ENCODE measurements at regions not wholly inside any gene's neighbourhood (a gene's known extent, or its start where the extent isn't known, plus 50 kb on each side); places are given as distances from the start of the nearest gene placed in this dataset.

DNA sequence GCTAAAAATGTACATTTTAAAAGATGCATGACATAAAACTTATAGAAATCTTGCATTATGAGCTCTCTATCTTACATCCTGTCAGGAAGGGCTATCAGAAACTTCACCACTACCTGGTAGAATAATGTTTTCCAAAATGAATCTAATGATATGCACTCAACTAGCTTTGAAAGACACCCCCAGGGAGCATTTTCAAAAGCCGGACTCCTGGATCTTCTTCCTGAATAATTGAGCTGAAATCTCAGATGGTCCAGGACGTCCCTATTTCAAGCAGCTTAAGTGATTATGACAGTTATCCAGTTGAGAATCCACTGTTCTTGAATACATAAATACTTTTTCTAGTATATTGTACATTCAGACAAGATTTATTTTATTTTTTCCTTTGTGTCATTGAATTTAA, 200.6 kb upstream of the MGAT4C start:
- H3K36me3 ChIP-seq (ENCODE audit: low read depth) = no peaks in the 10 kb centered on the region
- in situ Hi-C loops (cut with MboI) = no loop called here
- no peak overlapping the region for H3K9ac ChIP-seq
- H3K9me2 ChIP-seq (ENCODE audit: insufficient read depth) = no peaks in the 10 kb centered on the region
- whole genome bisulfite sequencing, 2 experiments (ENCODE audit: low coverage in 1 of 2, low lambda C conversion rate in 2 of 2, missing lambda C conversion rate in 2 of 2) = 19 to 21% methylated on average over 2 of the region's 2 CpGs
- no peak overlapping the region for H3K4me2 ChIP-seq (ENCODE audit: unreplicated experiment)
- no peak for DNase-seq
- no peak overlapping the region for H3K27ac ChIP-seq
- no peak overlapping the region for H3K4me3 ChIP-seq
- H3K27me3 ChIP-seq (replicated peaks; ENCODE audit: insufficient read depth) = no peaks in the 10 kb centered on the region
- H2AFZ ChIP-seq = no peak overlapping the region
- H3K9me3 ChIP-seq (ENCODE audit: low read depth) = no peaks in the 10 kb centered on the region
- TF ChIP-seq EZH2 (IDR thresholded peaks at IDR 0.05; ENCODE audit: insufficient read depth, poor library complexity, severe bottlenecking) (no peak), EZH2phosphoT487 (IDR thresholded peaks at IDR 0.05; ENCODE audit: insufficient read depth, low read depth) (no peak)
- no peaks in the 10 kb centered on the region for H3K4me1 ChIP-seq (ENCODE audit: insufficient read depth)
- H3K79me2 ChIP-seq (ENCODE audit: insufficient read depth) = no peaks in the 10 kb centered on the region
- no peaks in the 10 kb centered on the region for H4K20me1 ChIP-seq (ENCODE audit: insufficient read depth)
- H3F3A ChIP-seq (ENCODE audit: insufficient read depth) = no peaks in the 10 kb centered on the region

DNA sequence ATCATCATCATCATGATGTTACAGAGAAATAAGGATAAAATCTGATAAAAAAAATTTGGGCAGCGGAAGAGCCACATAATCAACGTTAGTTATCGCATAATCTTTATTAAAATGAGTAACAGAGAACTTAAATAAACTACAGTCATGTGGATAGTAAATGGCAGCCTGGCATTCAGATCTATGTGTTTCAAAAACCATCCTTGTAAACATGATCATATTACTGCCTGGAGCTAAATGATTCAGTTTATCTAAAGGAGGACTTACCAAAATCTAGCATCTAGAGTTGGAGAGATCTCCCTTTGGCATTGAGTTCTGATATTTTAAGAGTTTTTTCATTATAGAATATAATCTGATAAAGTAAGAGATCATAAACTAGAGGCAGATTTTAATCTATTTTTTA, 200.1 kb upstream of the MGAT4C start:
- H3K9me3 ChIP-seq (ENCODE audit: low read depth) = no peaks in the 10 kb centered on the region
- H3K9ac ChIP-seq = no peak overlapping the region
- H3K27me3 ChIP-seq (replicated peaks; ENCODE audit: insufficient read depth) = no peaks in the 10 kb centered on the region
- no peak overlapping the region for H3K27ac ChIP-seq
- H3K79me2 ChIP-seq (ENCODE audit: insufficient read depth) = no peaks in the 10 kb centered on the region
- in situ Hi-C loops (cut with MboI) = no loop called here
- TF ChIP-seq EZH2phosphoT487 (IDR thresholded peaks at IDR 0.05; ENCODE audit: insufficient read depth, low read depth) = no peak
- TF ChIP-seq EZH2 (IDR thresholded peaks at IDR 0.05; ENCODE audit: insufficient read depth, poor library complexity, severe bottlenecking) = no peak
- no peaks in the 10 kb centered on the region for H3K36me3 ChIP-seq (ENCODE audit: low read depth)
- H3K4me1 ChIP-seq (ENCODE audit: insufficient read depth) = no peaks in the 10 kb centered on the region
- no peak overlapping the region for H3K4me3 ChIP-seq
- H3K4me2 ChIP-seq (ENCODE audit: unreplicated experiment) = no peak overlapping the region
- no peak overlapping the region for H2AFZ ChIP-seq
- H3K9me2 ChIP-seq (ENCODE audit: insufficient read depth) = no peaks in the 10 kb centered on the region
- DNase-seq = no peak
- H3F3A ChIP-seq (ENCODE audit: insufficient read depth) = no peaks in the 10 kb centered on the region
- WGBS, 2 experiments (ENCODE audit: low coverage in 1 of 2, low lambda C conversion rate in 2 of 2, missing lambda C conversion rate in 2 of 2) = 49 to 65% methylated on average over 3 of the region's 3 CpGs
- no peaks in the 10 kb centered on the region; the same call in 1 of the 2 replicates for H4K20me1 ChIP-seq (ENCODE audit: insufficient read depth)

DNA sequence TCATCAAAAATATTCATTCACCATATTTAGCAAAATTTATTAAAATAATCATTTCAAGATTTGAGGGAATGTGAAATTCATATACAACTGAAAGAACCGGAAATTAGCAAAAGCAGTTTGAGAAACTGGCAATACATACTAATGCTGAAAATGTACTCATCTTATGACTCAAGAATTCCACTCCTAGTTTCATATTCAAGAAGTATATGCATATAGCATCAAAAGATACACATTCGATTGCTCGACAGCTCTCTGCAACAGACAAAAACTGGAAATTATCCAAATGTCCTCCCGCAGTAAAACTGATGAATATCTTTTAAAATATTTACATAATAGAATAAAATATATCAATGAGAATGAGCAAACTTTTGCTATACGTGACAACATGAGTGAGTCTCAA, 189.2 kb upstream of the MGAT4C start:
- no peak overlapping the region for H3K9ac ChIP-seq
- no peaks in the 10 kb centered on the region for H3K9me2 ChIP-seq (ENCODE audit: insufficient read depth)
- in situ Hi-C loops (cut with MboI) = no loop called here
- no peaks in the 10 kb centered on the region for H3K36me3 ChIP-seq (ENCODE audit: low read depth)
- no peaks in the 10 kb centered on the region for H3K27me3 ChIP-seq (replicated peaks; ENCODE audit: insufficient read depth)
- H4K20me1 ChIP-seq (ENCODE audit: insufficient read depth) = no peaks in the 10 kb centered on the region
- 24 to 27% methylated on average over 5 of the region's 5 CpGs for WGBS, 2 experiments (ENCODE audit: low coverage in 1 of 2, low lambda C conversion rate in 2 of 2, missing lambda C conversion rate in 2 of 2)
- H3K4me1 ChIP-seq (ENCODE audit: insufficient read depth) = no peaks in the 10 kb centered on the region
- no peaks in the 10 kb centered on the region for H3K9me3 ChIP-seq (ENCODE audit: low read depth)
- TF ChIP-seq EZH2 (IDR thresholded peaks at IDR 0.05; ENCODE audit: insufficient read depth, poor library complexity, severe bottlenecking) (no peak), EZH2phosphoT487 (IDR thresholded peaks at IDR 0.05; ENCODE audit: insufficient read depth, low read depth) (no peak)
- no peak overlapping the region for H3K4me2 ChIP-seq (ENCODE audit: unreplicated experiment)
- no peak overlapping the region for H3K4me3 ChIP-seq
- no peaks in the 10 kb centered on the region for H3K79me2 ChIP-seq (ENCODE audit: insufficient read depth)
- H3K27ac ChIP-seq = no peak overlapping the region
- DNase-seq = no peak
- no peaks in the 10 kb centered on the region for H3F3A ChIP-seq (ENCODE audit: insufficient read depth)
- H2AFZ ChIP-seq = no peak overlapping the region

DNA sequence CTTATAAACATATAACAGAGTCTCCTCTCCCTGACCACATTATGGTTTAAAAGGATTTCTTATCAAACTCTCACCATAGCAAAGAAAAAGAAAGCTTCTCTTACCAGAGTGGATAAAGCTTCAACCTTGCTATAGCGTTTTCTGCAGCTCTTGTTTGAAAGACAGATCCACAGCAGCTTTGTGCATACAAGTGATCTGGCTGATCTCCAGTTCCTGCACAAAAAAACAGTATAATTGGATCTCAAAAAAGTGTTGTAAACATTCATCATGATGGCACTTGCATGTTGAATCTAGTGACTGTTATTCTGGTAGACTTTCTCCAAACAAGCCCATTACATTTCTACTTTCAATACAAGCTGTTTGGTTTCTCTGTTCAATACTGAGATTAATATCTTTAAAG, 178.9 kb upstream of the MGAT4C start:
- Histone ChIP-seq H3K4me2 (ENCODE audit: unreplicated experiment) (no peak overlapping the region), H3K4me3 (no peak overlapping the region), H4K20me1 (ENCODE audit: insufficient read depth) (no peaks in the 10 kb centered on the region), H3K9me2 (ENCODE audit: insufficient read depth) (no peaks in the 10 kb centered on the region), H2AFZ (no peak overlapping the region), H3K79me2 (ENCODE audit: insufficient read depth) (no peaks in the 10 kb centered on the region), H3K4me1 (ENCODE audit: insufficient read depth) (no peaks in the 10 kb centered on the region), H3K9ac (no peak overlapping the region), H3F3A (ENCODE audit: insufficient read depth) (no peaks in the 10 kb centered on the region), H3K36me3 (ENCODE audit: low read depth) (no peaks in the 10 kb centered on the region), H3K27me3 (replicated peaks; ENCODE audit: insufficient read depth) (no peaks in the 10 kb centered on the region), H3K9me3 (ENCODE audit: low read depth) (peaks cover 3% of the 10 kb centered on the region), H3K27ac (no peak overlapping the region)
- no peak for DNase-seq
- TF ChIP-seq EZH2 (IDR thresholded peaks at IDR 0.05; ENCODE audit: insufficient read depth, poor library complexity, severe bottlenecking) (no peak), EZH2phosphoT487 (IDR thresholded peaks at IDR 0.05; ENCODE audit: insufficient read depth, low read depth) (no peak)
- 0% methylated on average over 1 of the region's 1 CpG for WGBS, 2 experiments (ENCODE audit: low coverage in 1 of 2, low lambda C conversion rate in 2 of 2, missing lambda C conversion rate in 2 of 2)
- in situ Hi-C loops (cut with MboI) = no loop called here

DNA sequence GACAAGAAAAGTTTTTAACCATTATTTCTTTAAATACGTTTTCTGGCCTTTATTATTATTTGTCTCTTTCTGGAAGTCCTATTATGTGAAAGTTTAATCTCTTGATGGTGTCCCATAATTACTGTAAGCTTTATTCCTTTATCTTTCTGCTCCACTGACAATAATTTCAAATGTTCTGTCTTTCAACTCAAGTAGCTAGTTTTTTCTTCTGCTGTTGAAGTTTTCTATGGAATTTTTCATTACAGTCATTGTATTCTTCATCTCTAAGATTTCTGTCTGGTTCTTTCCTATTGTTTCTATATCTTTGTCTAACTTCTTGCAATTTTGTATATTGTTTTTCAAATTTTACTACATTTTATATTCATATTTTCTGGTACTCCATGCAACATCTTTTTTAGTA, 173.6 kb upstream of the MGAT4C start:
- WGBS, 2 experiments (ENCODE audit: low coverage in 1 of 2, low lambda C conversion rate in 2 of 2, missing lambda C conversion rate in 2 of 2) = 0 to 2% methylated on average over 1 of the region's 1 CpG
- no peaks in the 10 kb centered on the region for H3K9me3 ChIP-seq (ENCODE audit: low read depth)
- no peaks in the 10 kb centered on the region for H3F3A ChIP-seq (ENCODE audit: insufficient read depth)
- no peaks in the 10 kb centered on the region for H3K79me2 ChIP-seq (ENCODE audit: insufficient read depth)
- in situ Hi-C loops (cut with MboI) = no loop called here
- no peak overlapping the region for H3K4me3 ChIP-seq
- no peaks in the 10 kb centered on the region for H3K4me1 ChIP-seq (ENCODE audit: insufficient read depth)
- TF ChIP-seq EZH2 (IDR thresholded peaks at IDR 0.05; ENCODE audit: insufficient read depth, poor library complexity, severe bottlenecking) (no peak), EZH2phosphoT487 (IDR thresholded peaks at IDR 0.05; ENCODE audit: insufficient read depth, low read depth) (no peak)
- DNase-seq = no peak
- H3K9ac ChIP-seq = no peak overlapping the region
- H4K20me1 ChIP-seq (ENCODE audit: insufficient read depth) = no peaks in the 10 kb centered on the region
- H3K27ac ChIP-seq = no peak overlapping the region
- H3K4me2 ChIP-seq (ENCODE audit: unreplicated experiment) = no peak overlapping the region
- no peaks in the 10 kb centered on the region for H3K27me3 ChIP-seq (replicated peaks; ENCODE audit: insufficient read depth)
- no peaks in the 10 kb centered on the region for H3K36me3 ChIP-seq (ENCODE audit: low read depth)
- no peaks in the 10 kb centered on the region; the same call in 1 of the 2 replicates for H3K9me2 ChIP-seq (ENCODE audit: insufficient read depth)
- H2AFZ ChIP-seq = no peak overlapping the region
